NCI-H2081 (cell line): ENCODE measurements at regions not wholly inside any gene's neighbourhood (a gene's known extent, or its start where the extent isn't known, plus 50 kb on each side); places are given as distances from the start of the nearest gene placed in this dataset.
"Not testable (repeated sequence)": the region's sequence is repeated elsewhere in the genome, so short reads cannot be mapped to it uniquely, and the experiment has no call there.

Experiments used
- DNase-seq, 2 experiments: peaks; one replicate each; lab custom pipeline; 2025; lab: John Stamatoyannopoulos, UW

- no peak for DNase-seq
Observed at GRCh38 chr6:16948396-16948795, 153.5 kb upstream of the STMND1 start.

DNA sequence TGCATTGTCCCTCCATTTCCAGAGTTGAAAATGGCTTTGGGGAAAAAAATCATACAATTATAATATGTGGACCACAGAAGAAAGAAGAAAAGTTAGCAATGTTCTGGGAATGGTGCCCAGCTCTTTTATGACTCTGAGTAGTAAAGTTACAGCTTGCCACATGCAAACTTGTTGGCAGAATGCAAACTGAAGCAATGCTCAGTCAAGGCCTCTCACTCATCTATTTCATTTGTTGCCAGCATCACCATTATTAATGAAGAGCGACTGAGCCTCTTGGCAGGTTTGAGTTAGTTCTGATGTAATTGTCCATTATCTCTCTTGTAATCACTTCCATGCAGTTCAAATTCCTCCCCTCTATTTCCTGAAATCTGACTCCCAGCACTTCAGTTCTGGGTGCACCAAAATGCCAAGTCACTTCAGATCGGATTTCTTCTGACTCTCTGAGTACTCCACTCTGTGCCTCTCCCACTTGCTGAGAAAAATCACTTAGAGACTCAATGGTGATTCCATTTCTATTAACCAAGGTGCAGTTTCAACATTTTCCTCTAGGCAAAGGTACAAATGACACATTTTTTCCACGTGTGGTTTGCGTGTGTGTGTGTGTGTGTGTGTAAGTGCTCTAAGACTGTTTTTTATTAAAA lies 154.4 kb upstream of the STMND1 start:
- no peak for DNase-seq

- DNase-seq, result no peak
Observed at GRCh38 chr6:16944596-16944995, 157.3 kb upstream of the STMND1 start.

DNA sequence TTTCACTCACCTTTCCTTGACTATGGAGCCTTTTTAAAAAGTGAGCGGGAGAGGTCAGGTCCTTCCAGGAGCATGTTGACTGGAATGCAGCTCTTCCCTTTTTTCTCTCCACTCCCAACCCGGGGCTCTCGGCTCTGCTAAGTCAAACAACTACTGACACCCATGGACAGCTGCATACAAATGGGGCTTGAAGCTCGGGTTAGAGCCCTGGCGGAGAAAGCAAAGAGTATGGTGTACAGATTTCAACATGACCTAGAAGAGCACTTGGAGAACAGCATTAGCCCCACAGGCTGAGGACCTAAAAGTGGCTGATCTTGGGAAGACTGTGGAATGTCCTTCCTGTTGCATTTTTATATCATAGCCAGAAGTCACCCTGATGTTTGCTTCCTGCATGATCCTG lies 162.0 kb upstream of the STMND1 start:
- no peak for DNase-seq

DNA sequence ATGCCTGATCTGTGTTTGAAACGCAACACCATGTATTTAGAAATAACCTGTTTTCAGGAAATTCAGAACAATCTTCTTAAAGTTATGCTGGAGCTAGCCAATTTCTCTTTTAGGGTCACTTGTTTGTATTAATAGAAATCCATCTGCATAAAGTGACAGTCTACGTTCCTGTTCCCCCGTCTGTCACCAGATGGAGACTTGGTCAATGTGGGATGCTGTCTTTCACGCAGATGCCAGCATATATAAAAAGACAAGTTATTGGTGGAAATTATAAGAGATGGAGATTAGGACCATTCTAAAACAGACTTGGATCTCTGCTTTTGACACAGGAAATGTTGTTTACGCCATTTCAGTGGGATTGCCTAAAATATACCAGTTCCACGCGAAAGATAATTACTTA lies 162.5 kb upstream of the STMND1 start:
- no peak for DNase-seq

DNA sequence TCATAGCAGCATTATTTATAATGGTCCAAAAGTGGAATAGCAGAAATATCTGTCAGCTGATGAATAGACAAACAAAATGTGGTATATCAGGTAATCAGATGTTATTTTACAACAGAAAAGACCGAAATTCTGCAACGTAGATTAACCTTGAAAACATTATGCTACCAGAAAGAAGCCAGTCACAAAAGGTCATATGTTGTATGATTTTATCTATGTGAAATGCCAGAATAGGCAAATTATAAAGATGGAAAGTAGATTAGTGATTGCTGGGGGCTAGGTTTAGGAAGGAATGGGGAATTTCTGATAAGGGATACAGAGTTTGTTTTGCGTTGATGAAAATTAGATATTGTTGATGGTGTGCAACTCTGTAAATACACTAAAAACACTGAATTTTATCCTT lies 165.0 kb upstream of the STMND1 start:
- DNase-seq, result no peak

GRCh38 chr6:16933961-16934360 lies 167.9 kb upstream of the STMND1 start:
- no peak for DNase-seq

GRCh38 chr6:16933532-16933931 lies 168.3 kb upstream of the STMND1 start:
- DNase-seq, result no peak

- DNase-seq, result no peak
Observed at GRCh38 chr6:16932920-16933319, 168.9 kb upstream of the STMND1 start.

- DNase-seq, result not testable (repeated sequence)
Observed at GRCh38 chr6:16931079-16931478, 169.8 kb upstream of the ATXN1 start.

DNA sequence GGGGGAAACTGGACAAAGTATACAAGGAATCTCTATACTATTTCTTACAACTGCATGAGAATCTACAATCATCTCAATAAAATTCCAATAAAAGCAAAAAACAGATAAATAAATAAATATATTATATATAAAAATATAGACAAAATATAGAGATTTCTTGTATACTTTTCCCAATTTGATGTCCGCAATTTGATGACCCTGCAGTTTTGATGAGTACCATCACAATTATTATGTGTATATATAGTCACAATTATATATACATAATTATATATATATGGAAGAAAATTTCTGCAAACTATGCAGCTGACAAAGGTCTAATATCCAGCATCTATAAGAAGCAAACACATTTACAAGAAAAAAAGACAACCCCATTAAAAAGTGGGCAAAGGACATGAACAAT lies 169.2 kb upstream of the ATXN1 start:
- no peak for DNase-seq

- DNase-seq, result no peak
Observed at GRCh38 chr6:16929809-16930208, 168.5 kb upstream of the ATXN1 start.

DNA sequence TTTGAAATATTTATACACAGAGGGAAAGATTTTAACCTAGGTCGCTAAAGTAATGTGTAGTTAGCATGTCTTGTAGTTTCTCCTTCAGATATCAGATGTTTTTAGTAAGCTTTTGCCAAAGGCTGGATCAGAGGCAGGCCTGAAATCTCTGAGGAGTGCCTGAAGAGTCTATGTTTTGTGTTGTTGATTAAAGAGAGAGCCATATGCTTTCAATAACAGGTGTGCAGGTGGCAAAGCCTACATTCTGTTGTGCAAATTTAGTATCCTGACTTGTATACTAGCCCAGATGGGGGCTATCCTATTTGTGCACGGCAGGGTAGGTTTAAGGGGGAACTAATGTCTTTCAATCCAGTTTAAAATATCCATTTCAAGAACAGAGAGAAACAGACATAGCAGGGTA lies 167.1 kb upstream of the ATXN1 start:
- no peak for DNase-seq

- DNase-seq, result no peak
Observed at GRCh38 chr6:16927205-16927604, 165.9 kb upstream of the ATXN1 start.

- no peak for DNase-seq
Observed at GRCh38 chr6:16925461-16925860, 164.2 kb upstream of the ATXN1 start.

- no peak for DNase-seq
Observed at GRCh38 chr6:16922282-16922681, 161.0 kb upstream of the ATXN1 start.

DNA sequence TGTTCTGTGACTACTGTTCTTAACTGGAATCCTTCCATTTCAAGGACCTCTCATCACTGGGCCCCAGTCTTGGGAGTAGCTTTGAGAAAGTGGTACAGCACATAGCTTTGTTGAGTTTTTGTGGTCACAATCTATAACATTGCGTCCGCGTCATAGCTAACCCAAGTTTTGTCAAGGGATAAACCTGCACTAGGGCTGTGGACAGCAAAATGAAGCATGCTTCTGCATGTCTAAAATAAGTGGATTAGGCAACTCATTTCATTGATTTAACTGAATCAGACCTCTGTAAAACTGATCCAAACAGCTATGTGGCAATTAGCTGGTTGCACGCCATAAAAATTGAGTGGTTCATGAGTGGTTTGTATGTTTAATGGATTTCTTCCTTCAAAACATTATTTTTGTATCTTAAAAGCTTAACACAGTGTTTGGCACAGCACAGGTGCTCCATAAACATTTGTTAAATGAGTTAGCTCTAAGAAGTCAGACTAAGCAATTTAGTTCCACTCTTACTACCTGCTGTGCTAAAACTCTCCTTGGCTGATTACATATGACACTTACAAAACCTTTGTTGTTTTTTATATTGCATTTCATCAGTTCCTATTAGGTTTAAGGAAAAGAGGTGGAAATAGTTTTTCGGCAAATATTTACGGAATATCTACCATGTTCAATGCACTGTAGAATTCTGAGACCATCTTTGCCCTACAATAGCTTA lies 160.3 kb upstream of the ATXN1 start:
- no peak for DNase-seq

DNA sequence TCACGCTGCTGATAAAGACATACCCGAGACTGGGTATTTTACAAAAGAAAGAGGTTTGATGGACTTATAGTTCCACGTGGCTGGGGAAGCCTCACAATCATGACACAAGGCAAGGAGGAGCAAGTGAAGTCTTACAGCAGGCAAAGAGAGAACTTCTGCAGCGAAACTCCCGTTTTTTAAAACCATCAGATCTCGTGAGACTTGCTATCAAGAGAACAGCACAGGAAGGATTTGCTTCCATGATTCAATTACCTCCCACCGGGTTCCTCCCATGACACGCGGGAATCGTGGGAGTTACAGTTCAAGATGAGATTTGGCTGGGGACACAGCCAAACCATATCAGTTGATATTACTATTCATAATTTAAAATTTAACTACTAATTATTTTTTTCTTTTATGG lies 157.3 kb upstream of the ATXN1 start:
- no peak for DNase-seq

DNA sequence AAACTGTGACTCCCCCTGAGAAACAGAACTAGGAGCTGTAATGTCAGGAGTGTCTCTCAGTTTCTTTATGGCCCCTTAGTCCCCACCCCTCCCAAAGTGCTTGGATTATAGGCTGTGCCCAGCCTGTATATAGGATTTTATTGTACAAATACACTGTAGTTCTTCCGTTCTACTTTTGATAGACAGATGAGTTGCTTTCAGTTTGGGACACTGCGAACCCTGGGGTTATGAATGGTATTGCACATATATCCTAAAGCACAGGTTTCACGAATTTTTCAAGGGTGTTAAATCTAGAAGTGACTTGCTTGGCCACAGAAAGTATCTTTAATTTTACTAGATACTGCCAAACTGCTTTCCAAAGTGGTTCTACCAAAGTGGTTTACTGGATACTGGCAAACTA lies 152.9 kb upstream of the ATXN1 start:
- DNase-seq, result no peak

GRCh38 chr6:16912756-16913155 lies 151.5 kb upstream of the ATXN1 start:
- DNase-seq, result no peak

DNA sequence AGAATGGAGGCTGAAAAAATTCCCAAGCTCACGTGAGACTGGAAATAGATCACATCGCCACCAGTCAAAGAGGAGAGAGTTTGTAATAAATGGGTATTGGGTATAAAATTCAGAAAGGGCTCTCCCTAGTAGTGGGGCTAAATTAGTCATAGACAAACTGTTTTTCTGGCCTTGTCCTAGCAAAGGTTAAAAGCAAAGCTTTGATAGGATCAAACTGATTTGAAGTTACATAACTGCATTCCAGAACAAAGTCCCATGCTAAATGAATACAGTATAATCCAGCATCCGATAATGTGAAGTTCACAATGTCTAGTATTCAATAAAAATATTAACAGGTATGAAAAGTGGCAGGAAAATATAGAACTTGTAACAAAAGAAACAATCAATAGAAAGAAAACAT lies 149.8 kb upstream of the ATXN1 start:
- DNase-seq, result no peak

DNA sequence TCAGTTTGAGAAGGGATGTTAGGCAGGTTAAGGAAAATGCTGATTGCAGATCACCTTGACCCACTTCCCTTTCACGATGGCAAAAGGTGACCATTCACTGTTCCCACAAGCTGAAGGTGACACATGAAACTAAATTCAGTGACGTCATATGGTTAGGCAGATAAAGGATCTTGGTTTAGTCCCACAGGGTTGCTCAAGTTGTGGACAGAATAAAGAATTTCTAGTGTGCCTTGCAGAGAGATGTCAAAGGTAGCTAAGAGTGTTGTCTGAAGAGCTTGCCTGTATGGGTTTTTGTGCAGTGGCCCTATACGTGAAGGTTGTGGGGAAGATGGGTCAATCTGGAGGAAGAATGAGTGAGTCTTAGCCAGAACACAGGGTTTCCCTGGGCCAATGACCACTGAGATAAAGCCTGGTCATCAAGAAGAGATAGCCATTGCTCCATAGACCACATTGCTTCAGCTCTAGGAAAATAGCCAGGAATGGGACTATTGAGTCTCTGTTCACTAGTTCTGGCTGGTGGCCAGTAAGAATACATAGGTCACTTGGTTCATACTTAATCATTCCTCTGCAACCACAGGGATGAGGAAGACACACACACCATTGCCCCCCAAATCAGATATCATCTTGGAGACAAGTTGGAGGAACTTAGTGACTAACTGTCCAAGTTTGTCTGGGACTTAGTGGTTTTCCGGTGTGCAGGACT lies 148.5 kb upstream of the ATXN1 start:
- DNase-seq, result no peak

DNA sequence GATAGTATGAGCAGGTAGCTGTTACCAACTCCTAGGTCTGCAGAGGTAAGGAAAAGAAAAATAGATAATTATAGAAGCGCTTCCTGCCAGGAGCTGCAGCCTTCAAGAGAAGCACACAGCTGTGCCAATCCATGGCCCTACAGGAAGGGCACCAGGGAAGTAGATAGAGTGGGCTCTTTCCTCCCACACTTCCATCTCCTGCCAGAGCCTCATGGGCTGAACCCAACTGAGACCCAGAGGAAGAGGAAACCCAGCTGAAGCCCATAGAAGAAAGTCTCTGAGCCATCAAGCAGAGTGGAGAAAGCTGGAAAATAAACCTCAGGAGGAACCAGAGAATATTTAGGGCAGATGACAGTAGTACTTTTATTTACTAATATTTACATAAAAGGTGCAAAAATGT lies 146.7 kb upstream of the ATXN1 start:
- no peak for DNase-seq
